ENCODE measurements at regions not wholly inside any gene's neighbourhood (a gene's known extent, or its start where the extent isn't known, plus 50 kb on each side); places are given as distances from the start of the nearest gene placed in this dataset.
"Not testable (repeated sequence)": the region's sequence is repeated elsewhere in the genome, so short reads cannot be mapped to it uniquely, and the experiment has no call there.

DNA sequence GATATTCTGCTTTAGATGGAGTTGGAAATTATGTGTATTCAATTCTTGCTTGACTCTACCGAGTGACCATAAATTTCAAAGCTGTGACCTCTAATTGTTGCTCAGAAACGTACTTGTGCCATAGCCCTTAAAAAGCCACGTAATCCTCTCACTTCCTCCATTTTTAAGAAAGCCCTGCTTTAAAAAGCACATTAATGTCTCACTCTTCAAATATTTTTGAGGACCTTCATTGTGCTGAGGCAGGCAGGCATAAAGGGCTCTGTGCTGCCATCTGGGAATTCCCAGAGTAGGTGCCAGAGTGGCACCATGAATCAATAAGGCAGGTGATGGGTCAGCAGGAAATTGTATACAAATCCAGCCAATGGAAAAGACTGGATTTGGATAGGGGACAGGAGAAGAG, 97.7 kb upstream of the FAM204A start:
- no peak overlapping the region for H3K4me3 ChIP-seq (replicated peaks; ENCODE audit: low read depth, low read length)
- no peak for DNase-seq (ENCODE audit: low read depth)
- TF ChIP-seq CTCF (IDR thresholded peaks at IDR 0.05; ENCODE audit: low read length, missing control alignments): no peak

DNA sequence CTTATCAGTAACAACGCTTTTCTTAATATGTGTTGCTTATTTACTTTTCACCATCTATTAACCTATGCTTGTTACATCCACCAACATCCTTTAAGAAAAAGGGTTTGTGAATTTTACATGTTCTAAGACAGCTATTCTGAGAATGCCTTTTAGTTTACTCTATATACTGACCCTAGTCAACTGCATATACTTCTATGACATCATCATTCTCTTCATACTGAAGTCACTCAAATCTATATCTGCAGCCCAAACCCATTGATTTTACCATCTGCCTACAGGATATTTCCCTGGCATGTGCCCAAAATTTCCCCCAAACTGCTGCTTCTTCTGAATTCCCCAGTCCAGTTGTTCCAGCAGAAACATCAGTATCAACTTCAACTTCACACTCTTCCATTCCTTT, 94.6 kb upstream of the FAM204A start:
- TF ChIP-seq CTCF (IDR thresholded peaks at IDR 0.05; ENCODE audit: low read length, missing control alignments): no peak
- no peak overlapping the region for H3K4me3 ChIP-seq (replicated peaks; ENCODE audit: low read depth, low read length)
- DNase-seq (ENCODE audit: low read depth): no peak

DNA sequence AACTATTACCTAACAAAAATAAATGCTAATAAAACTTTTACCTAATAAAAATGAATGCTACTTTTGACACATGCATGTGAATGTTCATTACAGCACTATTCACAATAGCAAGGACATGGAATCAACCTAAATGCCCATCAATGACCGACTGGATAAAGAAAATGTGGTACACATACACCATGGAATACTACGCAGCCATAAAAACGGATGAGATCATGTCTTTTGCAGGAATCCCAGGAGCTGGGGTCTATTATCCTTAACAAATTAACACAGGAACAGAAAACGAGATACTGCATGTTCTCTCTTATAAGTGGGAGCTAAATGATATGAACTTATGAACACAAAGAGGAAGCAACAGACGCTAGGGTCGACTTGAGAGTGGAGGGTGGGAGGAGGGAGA, 88.1 kb upstream of the FAM204A start:
- no peak for TF ChIP-seq CTCF (IDR thresholded peaks at IDR 0.05; ENCODE audit: low read length, missing control alignments)
- no peak for DNase-seq (ENCODE audit: low read depth)
- no peak overlapping the region for H3K4me3 ChIP-seq (replicated peaks; ENCODE audit: low read depth, low read length)

DNA sequence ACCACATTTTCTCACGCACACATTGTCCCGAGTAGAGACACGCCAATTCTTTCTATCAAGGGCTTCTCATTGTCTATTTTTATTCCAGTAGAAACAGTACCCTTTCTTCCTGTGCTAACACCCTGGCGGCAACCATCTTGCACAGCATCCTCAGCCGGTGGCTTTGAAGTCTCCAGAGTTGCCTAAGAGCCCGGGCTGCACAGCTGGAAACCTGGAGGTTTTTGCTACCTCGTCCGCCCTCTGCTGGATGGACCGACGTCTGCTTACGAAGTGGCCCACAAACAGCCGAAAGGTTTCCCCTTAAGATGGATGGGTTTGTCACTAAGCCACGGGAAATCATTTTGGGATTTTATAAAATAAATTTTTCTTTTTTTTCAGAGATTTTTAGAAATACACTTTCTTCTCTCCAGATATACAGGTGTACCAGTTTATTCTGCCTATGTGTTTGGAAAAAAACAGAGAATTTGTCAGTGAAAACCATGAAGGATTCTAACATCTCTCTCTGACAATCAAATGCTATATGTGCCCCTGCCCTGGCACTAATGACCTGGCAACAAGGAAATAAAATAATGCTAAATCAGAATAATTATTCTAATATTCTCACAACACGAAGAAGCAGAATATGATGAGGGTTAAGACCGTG, 81.8 kb upstream of the FAM204A start:
- H3K4me3 ChIP-seq (replicated peaks; ENCODE audit: low read depth, low read length): no peak overlapping the region
- peak; percentile 86 for TF ChIP-seq CTCF (IDR thresholded peaks at IDR 0.05; ENCODE audit: low read length, missing control alignments)
- peak; percentile 91 for DNase-seq (ENCODE audit: low read depth)

DNA sequence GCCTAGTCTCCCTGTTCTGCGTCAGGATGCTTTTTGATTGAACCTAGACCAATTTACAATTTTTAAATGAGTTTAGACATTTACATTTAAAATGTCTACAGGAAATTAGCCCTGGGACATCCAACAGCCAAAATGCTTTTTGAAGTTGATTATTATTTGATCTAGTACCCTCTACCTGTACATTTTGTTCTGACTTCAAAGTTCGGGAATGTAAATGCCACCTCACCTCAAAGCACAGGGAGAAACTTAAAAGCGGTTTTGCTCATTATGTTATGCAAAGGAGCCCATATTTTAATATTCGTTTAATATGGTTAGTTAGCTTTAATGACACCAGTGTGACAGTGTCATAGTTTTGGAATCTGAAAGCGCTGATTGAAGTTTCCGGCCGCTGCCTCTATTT, 80.1 kb upstream of the FAM204A start:
- DNase-seq (ENCODE audit: low read depth): no peak
- no peak overlapping the region for H3K4me3 ChIP-seq (replicated peaks; ENCODE audit: low read depth, low read length)
- no peak for TF ChIP-seq CTCF (IDR thresholded peaks at IDR 0.05; ENCODE audit: low read length, missing control alignments)

DNA sequence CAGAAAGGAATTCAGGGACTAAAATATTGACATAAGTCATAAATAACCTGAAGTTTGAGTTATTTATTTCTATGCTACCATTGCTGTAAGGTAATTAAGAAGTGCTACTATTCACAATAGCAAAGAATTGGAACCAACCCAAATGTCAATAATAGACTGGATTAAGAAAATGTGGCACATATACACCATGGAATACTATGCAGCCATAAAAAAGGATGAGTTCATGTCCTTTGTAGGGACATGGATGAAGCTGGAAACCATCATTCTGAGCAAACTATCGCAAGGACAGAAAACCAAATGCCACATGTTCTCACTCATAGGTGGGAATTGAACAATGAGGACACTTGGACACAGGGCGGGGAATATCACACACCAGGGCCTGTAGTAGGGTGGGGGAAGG, 77.9 kb upstream of the FAM204A start:
- DNase-seq (ENCODE audit: low read depth); H3K4me3 ChIP-seq (replicated peaks; ENCODE audit: low read depth, low read length): not testable (repeated sequence)

DNA sequence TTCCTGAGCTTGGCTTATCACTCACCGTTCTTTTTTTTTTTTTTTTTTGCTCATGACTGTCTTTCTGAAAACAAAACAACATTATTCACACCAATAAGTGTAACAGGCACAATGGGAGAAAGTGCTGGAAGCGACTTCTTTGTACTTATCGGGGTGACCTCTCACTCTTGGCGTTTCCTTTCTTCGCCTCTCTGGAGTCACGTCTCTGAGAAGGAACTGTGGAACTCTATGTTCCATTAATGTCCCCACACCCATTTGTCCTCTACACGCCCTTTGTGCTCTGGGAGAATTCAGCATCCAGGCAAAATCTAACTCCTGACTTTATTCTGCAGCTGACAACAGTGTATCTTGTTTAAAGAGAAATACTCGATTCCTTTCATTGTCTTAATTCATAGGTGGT, 70.8 kb upstream of the FAM204A start:
- DNase-seq (ENCODE audit: low read depth): no peak
- no peak overlapping the region for H3K4me3 ChIP-seq (replicated peaks; ENCODE audit: low read depth, low read length)
- TF ChIP-seq CTCF (IDR thresholded peaks at IDR 0.05; ENCODE audit: low read length, missing control alignments): no peak
